GM10266 (cell line): ENCODE measurements at regions not wholly inside any gene's neighbourhood (a gene's known extent, or its start where the extent isn't known, plus 50 kb on each side); places are given as distances from the start of the nearest gene placed in this dataset.

Experiments
- DNase-seq: peaks from one replicate; pipeline ENCODE4 v3.0.0; 2012; ENCODE audit errors: extremely low spot score
- TF ChIP-seq, protein P1 (sequence below): IDR thresholded peaks from 2 replicates; pipeline ENCODE4 v1.5.1; 2012; ENCODE audit warnings: mild to moderate bottlenecking, low read depth; ENCODE audit not compliant: control insufficient read depth, insufficient read depth; ENCODE audit errors: missing control alignments

DNA sequence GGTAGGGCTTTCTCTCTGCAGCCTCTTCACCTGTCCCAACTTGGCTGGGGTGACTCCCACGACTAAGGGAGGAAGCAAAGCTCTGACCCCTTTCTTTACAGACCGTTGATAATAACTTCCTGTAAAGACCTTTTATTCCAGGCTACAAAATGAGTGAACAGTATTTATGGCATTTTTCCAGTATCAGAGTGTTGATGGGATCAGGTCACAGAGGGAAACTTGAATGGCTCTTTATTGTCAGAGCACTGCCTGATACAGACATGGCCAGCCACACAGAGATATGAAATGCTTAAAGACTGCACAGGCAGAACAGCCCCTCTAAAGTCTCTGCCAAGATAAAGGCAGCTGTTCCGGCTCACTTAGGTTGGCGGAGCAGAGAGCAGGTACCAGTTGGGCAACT is 1033.9 kb upstream of the NR2F2 start:
- TF ChIP-seq, protein P1, sequence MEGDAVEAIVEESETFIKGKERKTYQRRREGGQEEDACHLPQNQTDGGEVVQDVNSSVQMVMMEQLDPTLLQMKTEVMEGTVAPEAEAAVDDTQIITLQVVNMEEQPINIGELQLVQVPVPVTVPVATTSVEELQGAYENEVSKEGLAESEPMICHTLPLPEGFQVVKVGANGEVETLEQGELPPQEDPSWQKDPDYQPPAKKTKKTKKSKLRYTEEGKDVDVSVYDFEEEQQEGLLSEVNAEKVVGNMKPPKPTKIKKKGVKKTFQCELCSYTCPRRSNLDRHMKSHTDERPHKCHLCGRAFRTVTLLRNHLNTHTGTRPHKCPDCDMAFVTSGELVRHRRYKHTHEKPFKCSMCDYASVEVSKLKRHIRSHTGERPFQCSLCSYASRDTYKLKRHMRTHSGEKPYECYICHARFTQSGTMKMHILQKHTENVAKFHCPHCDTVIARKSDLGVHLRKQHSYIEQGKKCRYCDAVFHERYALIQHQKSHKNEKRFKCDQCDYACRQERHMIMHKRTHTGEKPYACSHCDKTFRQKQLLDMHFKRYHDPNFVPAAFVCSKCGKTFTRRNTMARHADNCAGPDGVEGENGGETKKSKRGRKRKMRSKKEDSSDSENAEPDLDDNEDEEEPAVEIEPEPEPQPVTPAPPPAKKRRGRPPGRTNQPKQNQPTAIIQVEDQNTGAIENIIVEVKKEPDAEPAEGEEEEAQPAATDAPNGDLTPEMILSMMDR, result no peak

DNA sequence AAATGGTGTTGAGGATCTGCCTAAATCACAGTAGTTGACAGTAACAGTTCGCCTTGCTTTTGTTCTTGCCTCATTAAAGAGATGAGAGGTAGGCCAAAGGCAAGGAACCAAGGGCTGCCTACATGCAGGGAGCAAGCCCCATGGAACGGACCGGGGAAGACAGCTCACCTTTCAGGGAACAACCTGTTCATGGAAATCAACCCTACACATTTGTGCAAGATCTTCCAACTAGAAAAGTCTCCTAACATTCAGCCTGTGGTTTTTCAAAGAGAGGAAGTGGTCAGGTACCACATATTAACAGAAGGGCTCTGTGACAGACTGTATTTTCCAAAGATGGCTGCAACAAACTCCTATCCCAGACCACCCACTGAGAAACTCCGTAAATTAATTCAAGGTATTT is 1031.8 kb upstream of the NR2F2 start:
- no peak for DNase-seq
- TF ChIP-seq, protein P1, result no peak

More for the DNA sequence above, 1033.9 kb upstream of the NR2F2 start:
- DNase-seq, result no peak

DNA sequence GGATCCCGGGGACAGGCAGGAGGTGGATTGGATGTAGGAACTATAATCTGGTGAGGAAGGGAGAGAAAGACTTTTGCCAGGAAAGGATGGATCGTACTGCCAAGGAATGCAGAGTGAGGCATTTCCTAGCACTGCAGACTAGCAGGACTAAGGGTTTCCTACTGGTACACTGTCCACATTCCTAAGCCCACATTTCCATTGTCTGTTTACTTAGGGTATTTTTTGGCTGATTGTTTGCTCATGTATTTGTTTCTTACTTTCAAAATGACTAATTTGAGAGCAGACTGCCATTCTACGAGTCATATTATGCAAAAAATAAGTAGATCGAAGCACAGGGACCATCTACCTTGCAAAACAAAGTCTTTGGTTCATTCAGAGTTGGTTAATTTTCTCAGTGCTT is 1029.5 kb upstream of the NR2F2 start:
- no peak for DNase-seq

DNA sequence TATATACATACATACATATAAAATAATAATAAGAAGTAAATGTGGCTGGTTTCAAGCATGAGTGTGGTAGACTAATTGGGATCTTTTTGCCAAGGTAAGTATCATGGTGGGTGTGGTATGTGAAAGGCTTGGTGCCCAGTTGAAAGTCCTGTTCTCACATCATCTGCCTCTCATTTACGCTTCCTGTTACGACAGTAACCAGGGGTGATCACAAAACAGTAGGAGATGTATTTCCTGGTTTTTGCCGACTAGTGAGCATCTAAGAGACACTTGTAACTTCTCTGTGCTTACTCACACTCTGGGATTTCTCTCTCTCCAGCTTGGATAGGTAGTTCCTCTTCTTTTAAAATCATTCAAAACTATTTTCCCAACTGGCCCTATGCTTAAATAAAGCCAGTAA is 1028.3 kb upstream of the NR2F2 start:
- TF ChIP-seq, protein P1, result no peak
- no peak for DNase-seq

More for the DNA sequence above, 1029.5 kb upstream of the NR2F2 start:
- TF ChIP-seq, protein P1, result no peak

DNA sequence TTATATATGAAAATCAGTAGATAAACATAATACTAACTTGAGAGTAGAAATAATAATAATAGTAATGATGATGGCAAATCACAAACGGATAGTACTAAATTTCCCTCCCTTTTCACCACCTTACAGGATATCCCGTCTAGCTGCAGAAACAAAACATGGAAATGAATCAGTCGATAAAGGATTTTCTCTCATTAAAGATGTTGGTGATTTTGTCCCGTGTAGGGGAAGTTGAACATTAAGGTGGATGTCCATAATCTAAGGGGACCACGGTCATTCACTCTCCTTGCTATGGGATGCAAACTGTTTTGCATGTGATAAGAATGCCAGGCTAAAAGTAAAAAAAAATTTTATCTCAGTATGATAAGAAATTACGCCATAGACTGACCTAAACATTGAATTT is 1027.7 kb upstream of the NR2F2 start:
- TF ChIP-seq, protein P1, result no peak
- DNase-seq, result no peak

DNA sequence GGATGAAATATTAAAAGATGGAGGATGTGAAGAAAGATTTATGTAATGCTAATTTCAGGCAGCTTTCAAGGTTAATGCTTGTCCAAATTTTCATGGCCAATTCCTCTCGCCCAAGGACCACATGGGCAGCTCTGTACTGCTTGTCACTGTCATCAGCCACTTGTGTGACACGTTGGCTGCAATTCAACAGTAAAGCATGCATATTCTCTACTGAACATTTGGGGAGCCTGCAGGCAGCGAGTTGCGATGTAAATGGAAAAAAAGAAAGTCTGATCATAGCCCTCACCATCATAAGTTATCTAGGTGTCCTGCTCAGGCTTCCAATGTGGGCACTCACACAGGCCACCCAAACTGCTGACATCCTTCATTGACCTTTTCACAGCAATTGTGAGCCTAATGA is 1026.8 kb upstream of the NR2F2 start:
- TF ChIP-seq, protein P1, result no peak
- DNase-seq, result no peak

DNA sequence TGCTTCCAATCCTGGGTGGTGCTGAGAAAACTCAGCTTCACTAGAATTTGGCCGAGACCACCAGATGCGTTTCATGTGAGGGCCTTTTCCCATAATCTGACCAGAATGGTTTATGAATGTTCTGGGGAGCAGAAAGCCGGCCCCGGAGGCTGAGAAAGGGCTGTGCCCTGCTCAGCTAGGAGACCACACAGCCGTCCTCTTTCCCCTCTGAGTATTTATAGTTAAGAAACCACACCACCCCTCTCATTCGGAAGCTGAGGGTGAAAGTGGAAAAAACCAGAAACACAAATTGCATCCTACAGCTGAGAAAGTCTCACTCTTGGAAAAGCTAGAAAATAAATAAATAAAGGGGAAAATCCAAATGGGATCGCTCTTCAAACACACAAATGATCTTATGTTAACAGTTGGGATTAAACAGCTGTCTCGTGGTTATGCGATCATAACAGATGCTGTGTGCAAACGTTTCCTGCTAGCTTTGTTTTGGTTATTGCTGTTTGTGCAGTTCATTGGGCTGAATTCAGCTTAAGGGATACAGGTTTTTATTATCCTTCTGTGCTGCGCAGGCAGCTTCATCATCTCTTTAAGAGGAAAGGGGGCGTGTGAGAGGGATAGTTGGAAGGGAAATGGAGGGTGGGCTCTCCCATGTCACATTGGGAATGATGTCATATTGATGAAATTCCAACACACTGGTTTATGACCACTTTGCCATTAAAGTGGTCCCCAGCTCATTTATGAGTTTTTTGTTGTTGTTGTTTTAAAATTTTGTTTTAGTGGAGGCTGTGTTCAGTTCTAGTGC is 1026.2 kb upstream of the NR2F2 start:
- TF ChIP-seq, protein P1, result no peak
- DNase-seq, result no peak
